Astrocyte of the spinal cord (primary cell): ENCODE measurements at regions not wholly inside any gene's neighbourhood (a gene's known extent, or its start where the extent isn't known, plus 50 kb on each side); places are given as distances from the start of the nearest gene placed in this dataset.

ENCODE experiments used
- DNase-seq: peaks from one replicate; pipeline ENCODE4 v3.0.0; 2011; ENCODE audit warnings: low read depth, low spot score
- H3K4me3 ChIP-seq: 2 replicates; pipeline ENCODE4 v1.5.1; 2011; ENCODE audit warnings: low read depth, mild to moderate bottlenecking, low read length, moderate library complexity
- in situ Hi-C: cut with HindIII; loops from 2 replicates; pipeline ENCODE4 v1.10.0; 2017; ENCODE audit warnings: low sequenced_read_pairs
- TF ChIP-seq, protein P1 (sequence below): IDR thresholded peaks from 2 replicates; pipeline ENCODE4 v1.5.1; 2012; ENCODE audit warnings: low read depth, mild to moderate bottlenecking, low read length, inconsistent platforms

DNA sequence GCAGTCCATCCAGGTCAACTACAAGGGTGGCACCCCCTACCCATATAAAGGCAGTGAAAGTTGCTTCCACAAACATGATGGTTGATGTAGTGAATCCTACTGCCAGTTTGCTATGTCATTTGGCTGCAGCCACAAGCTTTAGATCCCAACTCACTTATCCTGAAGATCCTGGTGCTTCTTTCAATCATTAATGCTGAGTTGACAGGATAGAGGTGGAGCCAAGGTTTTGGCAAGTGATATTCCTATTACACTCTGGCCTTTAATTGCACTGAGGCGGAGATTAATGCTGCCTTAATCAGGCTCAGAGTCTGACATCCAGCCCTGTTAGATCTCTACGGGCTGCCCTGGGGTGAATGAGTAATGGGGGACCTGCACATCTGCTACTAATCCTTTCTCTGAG is 542.4 kb upstream of the ARX start:
- in situ Hi-C loops, result no loop called here
- no peak overlapping the region for H3K4me3 ChIP-seq
- no peak for DNase-seq
- TF ChIP-seq, protein P1, sequence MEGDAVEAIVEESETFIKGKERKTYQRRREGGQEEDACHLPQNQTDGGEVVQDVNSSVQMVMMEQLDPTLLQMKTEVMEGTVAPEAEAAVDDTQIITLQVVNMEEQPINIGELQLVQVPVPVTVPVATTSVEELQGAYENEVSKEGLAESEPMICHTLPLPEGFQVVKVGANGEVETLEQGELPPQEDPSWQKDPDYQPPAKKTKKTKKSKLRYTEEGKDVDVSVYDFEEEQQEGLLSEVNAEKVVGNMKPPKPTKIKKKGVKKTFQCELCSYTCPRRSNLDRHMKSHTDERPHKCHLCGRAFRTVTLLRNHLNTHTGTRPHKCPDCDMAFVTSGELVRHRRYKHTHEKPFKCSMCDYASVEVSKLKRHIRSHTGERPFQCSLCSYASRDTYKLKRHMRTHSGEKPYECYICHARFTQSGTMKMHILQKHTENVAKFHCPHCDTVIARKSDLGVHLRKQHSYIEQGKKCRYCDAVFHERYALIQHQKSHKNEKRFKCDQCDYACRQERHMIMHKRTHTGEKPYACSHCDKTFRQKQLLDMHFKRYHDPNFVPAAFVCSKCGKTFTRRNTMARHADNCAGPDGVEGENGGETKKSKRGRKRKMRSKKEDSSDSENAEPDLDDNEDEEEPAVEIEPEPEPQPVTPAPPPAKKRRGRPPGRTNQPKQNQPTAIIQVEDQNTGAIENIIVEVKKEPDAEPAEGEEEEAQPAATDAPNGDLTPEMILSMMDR, result no peak

DNA sequence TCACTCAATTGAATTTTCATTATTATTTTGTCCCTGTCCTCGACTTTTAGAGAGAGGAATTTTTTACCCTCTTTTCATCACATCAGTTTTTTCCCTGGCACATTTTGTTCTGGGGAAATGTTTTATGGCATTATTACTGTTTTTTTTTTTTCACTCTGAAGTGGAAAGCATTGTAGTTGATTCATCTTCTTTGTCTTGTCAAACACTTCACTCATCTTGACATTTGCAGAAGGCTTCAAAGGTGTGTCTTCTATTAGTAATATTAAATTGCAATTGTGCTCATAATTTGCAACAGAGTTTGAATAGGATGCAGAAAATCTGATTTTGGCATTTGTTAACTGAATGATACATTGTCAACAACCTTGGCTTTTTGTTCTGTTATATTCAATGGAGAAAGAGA is 545.4 kb upstream of the ARX start:
- TF ChIP-seq, protein P1, result no peak
- no peak overlapping the region for H3K4me3 ChIP-seq
- DNase-seq, result no peak
- in situ Hi-C loops, result no loop called here

DNA sequence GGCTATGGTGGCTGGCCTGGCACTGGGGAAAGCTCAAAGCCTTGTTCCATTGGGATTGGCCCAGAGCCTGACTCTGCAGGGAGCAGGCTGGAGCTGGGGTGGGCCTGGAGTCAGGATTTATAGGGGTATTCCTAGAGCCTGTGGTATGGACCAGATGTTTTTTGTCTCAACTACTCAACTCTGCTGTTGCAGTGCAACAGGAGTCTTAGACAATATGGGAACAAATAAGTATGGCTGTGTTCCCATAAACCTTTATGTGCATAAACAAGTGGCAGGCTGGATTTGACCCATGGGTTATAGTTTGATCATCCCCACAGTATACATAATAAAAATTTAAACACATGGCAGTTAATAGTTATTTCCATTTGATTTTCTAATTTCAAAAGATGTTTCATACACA is 557.9 kb upstream of the ARX start:
- no peak for DNase-seq
- TF ChIP-seq, protein P1, result no peak
- in situ Hi-C loops, result no loop called here

DNA sequence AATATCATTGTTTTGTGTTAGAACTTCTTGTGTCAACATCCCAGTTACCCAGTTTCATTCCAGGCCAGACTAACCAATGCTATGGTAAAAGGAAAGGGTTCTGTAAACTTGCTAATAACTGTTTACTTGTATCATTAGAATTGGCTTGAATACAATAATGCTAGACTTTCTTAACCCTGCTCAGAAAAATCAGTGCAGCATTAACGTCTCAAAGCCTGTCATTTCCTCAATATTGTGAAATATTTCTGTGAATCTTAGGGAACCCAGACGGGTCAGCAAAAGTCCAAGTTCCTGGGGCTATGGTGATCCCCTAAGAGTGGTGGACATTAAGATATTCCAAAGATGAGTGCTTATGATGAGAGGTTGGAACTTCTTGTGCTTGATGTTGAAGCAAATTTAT is 541.2 kb upstream of the MAGEB18 start:
- TF ChIP-seq, protein P1, result no peak
- no peak overlapping the region for H3K4me3 ChIP-seq
- in situ Hi-C loops, result no loop called here
- DNase-seq, result no peak

More for the DNA sequence above, 557.9 kb upstream of the ARX start:
- H3K4me3 ChIP-seq, result no peak overlapping the region

DNA sequence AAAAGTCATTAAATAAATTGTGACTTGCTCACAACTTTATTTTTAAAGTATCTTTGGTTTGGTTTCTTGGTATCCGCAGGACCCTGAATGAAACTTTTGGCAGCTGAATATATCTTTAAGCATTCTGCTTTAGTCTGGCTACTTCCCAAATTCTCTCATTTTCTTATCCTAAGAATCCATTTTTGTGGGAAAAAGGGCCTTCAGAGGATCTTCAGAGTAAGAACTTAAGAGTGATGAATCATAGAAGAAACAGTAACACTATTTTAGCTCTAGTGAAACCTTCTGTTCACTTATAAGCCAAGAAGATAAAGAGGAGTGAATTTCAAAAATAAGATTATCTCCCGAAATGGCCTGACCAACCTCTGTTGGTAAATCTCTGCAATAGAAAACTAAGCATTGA is 540.6 kb upstream of the MAGEB18 start:
- DNase-seq, result peak; percentile 37
- no peak overlapping the region for H3K4me3 ChIP-seq
- in situ Hi-C loops, result no loop called here
- TF ChIP-seq, protein P1, result no peak

DNA sequence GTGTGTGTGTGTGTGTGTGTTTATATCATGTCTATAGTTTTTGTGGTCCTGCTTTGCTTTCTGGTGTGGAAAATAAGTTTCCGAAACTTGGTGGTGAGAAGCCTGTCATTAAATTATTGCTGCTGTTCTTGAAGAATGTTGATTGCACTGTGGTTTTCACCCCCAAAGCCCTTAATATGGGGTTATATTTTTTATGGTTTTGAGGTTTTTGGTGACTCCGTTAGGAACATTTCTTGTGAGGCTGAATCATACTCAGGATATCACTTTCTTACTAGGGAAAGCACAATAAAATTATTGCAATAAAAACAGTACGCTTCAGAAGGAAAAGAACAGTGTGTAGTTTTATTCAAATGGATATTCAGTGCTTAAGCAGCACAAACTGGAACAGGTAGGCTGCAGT is 539.1 kb upstream of the MAGEB18 start:
- peak; percentile 65 for DNase-seq
- in situ Hi-C loops, result no loop called here
- TF ChIP-seq, protein P1, result no peak
- H3K4me3 ChIP-seq, result no peak overlapping the region

DNA sequence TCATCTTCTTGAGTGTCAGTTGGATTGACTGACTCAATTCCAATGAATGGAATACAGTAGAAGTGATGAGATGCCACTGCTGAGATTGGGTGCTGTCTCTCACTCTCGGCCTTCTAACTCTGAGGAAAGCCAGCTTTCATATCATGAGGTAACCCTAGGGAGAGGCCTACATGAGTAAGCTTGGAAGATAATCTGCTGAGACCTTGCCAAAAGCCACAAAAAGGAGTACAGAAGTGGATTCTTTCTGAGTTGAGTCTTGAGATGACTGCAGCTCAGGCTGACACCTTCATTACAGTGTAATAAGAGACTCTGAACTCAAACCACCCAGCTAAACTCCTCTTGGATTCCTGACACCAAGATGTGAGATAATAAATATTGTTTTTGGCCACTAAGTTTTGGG is 537.4 kb upstream of the MAGEB18 start:
- no peak overlapping the region for H3K4me3 ChIP-seq
- DNase-seq, result peak; percentile 64
- in situ Hi-C loops, result no loop called here
- TF ChIP-seq, protein P1, result no peak
